Astrocyte of the cerebellum (primary cell): ENCODE measurements at regions not wholly inside any gene's neighbourhood (a gene's known extent, or its start where the extent isn't known, plus 50 kb on each side); places are given as distances from the start of the nearest gene placed in this dataset.
"Not testable (repeated sequence)": the region's sequence is repeated elsewhere in the genome, so short reads cannot be mapped to it uniquely, and the experiment has no call there.

ENCODE experiments used
- DNase-seq: peaks from one replicate; pipeline ENCODE4 v3.0.0-alpha.2; 2011; ENCODE audit warnings: low read depth
- H3K4me3 ChIP-seq: 2 replicates; pipeline ENCODE4 v1.5.1; 2011; ENCODE audit warnings: mild to moderate bottlenecking, low read depth, low read length, moderate library complexity
- in situ Hi-C: cut with HindIII; loops from 2 replicates; pipeline ENCODE4 v1.10.0; 2017; ENCODE audit warnings: low sequenced_read_pairs
- TF ChIP-seq, protein P1 (sequence below): IDR thresholded peaks from 2 replicates; pipeline ENCODE4 v1.5.1; 2012; ENCODE audit warnings: low read length, low read depth, moderate library complexity, mild to moderate bottlenecking; ENCODE audit errors: missing control alignments

DNA sequence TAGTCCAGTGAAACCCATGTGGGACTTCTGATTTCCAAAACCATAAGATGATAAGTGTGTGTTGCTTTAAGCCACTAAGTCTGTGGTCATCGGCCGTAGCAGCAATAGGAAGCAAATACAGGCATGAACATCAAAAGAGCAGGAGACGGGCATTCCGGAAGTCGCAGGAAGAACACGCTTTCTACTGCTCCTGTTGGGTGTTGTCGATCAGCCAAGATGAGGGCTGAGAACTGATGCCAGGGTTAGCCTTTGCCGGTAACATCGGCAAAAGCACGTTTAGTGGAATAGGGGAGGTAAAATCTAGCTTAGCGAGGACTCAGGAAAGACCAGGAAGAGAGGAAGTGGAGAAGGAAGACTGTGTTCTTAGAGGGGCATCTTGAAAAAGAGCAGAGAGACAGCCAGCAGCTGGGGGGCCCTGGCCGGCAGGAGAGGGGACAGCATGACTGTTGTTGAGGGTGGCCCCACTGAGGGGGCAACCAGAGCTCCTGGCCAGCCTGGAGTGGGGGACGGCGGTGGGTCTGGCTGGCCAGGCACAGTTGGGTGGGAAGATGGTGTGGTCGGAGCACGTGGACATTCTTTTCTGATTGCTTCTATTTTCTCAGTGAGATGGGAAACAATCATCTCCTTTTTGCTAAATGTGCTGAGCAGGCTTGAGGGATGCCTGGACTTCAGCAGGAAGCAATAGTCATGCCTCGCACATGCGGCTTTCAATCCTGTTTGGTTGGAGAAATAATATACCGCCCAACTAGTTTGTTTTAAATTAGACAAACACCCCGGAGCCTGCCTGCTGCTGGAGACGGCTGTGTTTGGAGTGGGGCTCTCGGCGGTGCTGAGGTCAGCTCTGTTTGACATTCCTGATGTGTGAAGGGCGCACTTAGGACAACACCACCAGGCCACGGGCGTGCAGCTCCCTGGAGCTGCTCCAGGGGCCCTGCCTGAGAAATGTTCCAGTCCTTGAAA, 109.9 kb downstream of the METRNL start:
- no peak for DNase-seq
- H3K4me3 ChIP-seq = no peak overlapping the region
- TF ChIP-seq, protein P1, sequence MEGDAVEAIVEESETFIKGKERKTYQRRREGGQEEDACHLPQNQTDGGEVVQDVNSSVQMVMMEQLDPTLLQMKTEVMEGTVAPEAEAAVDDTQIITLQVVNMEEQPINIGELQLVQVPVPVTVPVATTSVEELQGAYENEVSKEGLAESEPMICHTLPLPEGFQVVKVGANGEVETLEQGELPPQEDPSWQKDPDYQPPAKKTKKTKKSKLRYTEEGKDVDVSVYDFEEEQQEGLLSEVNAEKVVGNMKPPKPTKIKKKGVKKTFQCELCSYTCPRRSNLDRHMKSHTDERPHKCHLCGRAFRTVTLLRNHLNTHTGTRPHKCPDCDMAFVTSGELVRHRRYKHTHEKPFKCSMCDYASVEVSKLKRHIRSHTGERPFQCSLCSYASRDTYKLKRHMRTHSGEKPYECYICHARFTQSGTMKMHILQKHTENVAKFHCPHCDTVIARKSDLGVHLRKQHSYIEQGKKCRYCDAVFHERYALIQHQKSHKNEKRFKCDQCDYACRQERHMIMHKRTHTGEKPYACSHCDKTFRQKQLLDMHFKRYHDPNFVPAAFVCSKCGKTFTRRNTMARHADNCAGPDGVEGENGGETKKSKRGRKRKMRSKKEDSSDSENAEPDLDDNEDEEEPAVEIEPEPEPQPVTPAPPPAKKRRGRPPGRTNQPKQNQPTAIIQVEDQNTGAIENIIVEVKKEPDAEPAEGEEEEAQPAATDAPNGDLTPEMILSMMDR = no peak
- in situ Hi-C loops = no loop called here

DNA sequence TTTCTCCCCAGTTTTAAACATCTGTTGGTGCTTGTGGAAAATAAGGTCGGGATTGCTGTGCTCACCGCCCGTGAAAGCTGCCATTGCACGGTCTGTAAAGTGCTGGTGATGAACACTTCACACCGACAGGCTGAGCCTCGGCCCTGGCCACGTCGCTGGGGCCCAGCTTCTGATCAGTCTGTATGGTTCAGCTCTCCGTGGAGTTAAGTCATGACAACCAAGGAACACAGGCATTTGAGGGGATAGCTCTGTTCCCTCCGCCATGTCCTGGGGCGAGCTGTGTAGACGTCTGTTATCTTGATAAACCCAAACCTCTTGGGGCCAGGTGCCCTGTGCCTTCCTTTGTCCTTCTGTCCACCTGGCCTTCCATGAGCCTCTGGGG, 110.6 kb downstream of the METRNL start:
- in situ Hi-C loops = no loop called here
- H3K4me3 ChIP-seq = no peak overlapping the region
- TF ChIP-seq, protein P1 = no peak
- DNase-seq = no peak

DNA sequence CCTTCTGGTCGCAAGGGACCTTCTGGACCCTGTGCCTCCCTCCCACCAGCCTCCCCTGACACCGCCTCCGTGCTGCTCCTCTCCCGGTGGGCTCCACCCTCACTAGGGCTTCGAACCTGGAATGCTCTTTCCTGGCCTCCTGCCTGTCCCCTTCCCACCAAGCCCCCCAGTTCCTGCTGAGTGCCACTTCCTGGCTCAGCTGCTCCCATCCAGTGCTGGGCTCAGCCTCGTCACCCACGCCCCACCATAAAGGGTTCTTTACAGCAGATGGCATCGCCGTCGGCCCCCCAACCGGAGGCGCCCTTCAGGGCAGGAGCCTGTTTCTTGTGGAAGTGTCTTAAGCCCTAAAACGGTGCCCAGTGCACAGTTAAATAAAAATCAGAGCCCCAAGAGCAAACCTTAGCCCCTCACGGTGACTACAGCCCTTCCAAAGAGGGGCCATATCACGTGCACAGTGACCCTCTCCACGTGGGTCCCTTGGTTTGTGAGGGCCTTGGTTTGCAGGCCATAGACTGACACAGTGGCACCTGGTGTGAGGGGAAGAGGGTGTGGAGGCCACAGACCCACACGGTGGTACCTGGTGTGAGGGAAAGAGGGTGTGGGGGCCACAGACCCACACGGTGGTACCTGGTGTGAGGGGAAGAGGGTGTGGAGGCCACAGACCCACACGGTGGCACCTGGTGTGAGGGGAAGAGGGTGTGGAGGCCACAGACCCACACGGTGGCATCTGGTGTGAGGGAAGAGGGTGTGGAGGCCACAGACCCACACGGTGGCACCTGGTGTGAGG, 111.4 kb downstream of the METRNL start:
- no peak overlapping the region for H3K4me3 ChIP-seq
- DNase-seq = no peak
- TF ChIP-seq, protein P1 = no peak
- in situ Hi-C loops = no loop called here

DNA sequence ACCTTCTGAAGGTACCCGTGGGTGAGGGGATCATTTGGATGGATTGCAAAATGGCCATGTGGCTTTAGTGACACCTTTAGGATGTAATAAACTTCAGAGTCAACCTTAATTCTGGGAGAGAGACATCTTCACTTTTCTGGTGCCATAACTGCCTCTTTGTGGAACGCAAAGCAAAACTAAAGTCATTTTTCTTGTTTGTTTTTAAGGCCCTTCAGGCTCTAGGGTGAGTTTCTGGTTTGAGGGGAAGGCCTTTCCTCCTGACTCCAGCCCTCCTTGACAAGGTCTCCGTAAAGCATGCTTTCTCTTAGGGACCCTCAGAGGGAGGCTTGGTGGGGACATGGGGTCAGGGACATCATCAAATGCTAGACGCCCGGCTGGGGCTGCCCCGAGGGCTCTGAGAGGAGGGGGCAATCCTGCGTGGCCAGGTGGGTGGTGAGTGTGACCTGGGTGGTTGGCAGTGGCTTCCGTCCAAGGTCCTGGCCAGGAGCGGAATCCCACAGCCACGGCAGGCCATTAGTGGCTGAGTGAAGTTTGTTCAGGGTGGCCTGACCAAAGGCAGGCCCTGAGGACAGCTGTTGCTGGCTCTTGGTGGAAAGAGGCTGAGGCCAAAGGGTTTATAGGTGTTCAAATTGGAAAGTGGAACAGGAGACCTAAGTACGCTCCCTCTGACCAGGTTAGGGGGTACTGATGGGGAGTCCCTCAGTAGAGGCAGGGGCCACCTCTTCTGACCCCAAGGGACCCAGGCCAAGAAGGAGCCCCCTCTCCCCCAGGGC, 112.2 kb downstream of the METRNL start:
- in situ Hi-C loops = no loop called here
- no peak overlapping the region for H3K4me3 ChIP-seq
- no peak for DNase-seq
- TF ChIP-seq, protein P1 = no peak

DNA sequence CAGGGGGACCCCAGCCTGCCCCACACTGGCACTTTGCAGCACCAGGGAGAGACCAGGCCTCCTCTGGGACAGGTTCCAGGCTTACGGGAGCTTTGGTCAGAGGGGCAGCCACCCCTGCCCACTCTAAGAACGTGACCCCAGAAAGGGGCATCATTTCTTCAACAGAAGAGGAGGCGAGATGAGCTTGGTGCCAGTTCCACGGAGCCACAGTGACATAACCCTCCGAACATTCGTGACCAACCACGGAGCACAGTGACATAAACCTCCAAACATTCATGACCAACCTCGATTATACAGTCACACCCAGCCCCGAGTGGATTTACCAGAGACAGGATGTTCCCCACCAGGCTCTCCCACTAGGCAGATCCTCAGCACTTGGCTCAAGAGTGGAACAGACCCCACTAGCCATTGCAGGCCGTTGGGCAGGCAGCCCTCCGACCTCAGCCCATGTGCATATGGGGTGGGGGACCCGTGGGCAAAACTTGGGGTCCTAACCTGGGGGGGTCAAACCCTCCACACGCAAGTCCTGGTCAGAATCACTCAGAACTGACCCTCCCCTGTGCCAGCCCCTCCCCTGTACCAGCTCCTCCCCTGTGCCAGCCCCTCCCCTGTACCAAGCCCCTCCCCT, 112.9 kb downstream of the METRNL start:
- in situ Hi-C loops = no loop called here
- no peak for DNase-seq
- no peak overlapping the region for H3K4me3 ChIP-seq
- TF ChIP-seq, protein P1 = no peak

DNA sequence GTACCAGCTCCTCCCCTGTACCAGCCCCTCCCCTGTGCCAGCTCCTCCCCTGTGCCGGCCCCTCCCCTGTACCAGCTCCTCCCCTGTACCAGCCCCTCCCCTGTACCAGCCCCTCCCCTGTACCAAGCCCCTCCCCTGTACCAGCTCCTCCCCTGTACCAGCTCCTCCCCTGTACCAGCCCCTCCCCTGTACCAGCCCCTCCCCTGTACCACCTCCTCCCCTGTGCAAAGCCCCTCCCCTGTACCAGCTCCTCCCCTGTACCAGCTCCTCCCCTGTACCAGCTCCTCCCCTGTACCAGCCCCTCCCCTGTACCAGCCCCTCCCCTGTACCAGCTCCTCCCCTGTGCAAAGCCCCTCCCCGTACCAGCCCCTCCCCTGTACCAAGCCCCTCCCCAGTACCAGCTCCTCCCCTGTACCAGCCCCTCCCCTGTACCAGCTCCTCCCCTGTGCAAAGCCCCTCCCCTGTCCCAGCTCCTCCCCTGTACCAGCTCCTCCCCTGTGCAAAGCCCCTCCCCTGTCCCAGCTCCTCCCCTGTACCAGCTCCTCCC, 113.5 kb downstream of the METRNL start:
- DNase-seq, in situ Hi-C loops, H3K4me3 ChIP-seq: not testable (repeated sequence)
